HEK293 (cell line): ENCODE measurements at regions not wholly inside any gene's neighbourhood (a gene's known extent, or its start where the extent isn't known, plus 50 kb on each side); places are given as distances from the start of the nearest gene placed in this dataset.

ENCODE experiments used
- CTCF ChIA-PET: fragments of 350-600 bp; formaldehyde crosslinking; extraction: SDS; loops from one replicate; lab custom pipeline; 2021; ENCODE audit warnings: antibody characterized with exemption; lab: Yijun Ruan, JAX
- POLR2A ChIA-PET: fragments of 300-600 bp; formaldehyde crosslinking; extraction: SDS; loops from one replicate; lab custom pipeline; 2020; ENCODE audit warnings: antibody characterized with exemption, inconsistent platforms; lab: Yijun Ruan, JAX
- H3K27ac ChIP-seq: fragments of 200-500 bp; sonication (Bioruptor generic); 2 replicates; pipeline ENCODE4 v1.5.1; 2014; ENCODE audit warnings: low read depth, low read length, control low read depth, inconsistent platforms; ENCODE audit errors: extremely low read depth
- H3K36me3 ChIP-seq, 2 experiments: fragments of 200-500 bp in 1 of 2; sonication (Bioruptor generic) in 1 of 2; 1 replicate in 1 of 2; 2 replicates in 1 of 2; pipeline ENCODE4 v1.5.1; 2014 to 2017; ENCODE audit warnings: inconsistent platforms in 2 of 2, low read length in 2 of 2; ENCODE audit not compliant: control insufficient read depth in 2 of 2, insufficient read depth in 1 of 2
- H3K4me1 ChIP-seq: fragments of 200-500 bp; sonication (Bioruptor generic); 2 replicates; pipeline ENCODE4 v1.5.1; 2014; ENCODE audit warnings: mild to moderate bottlenecking, low read length, inconsistent platforms; ENCODE audit not compliant: control insufficient read depth, insufficient read depth
- H3K4me3 ChIP-seq: 2 replicates; pipeline ENCODE4 v1.5.1; 2011; ENCODE audit warnings: low read depth, mild to moderate bottlenecking, control low read depth, low read length, moderate library complexity
- H3K9me3 ChIP-seq: fragments of 200-500 bp; sonication (Bioruptor generic); 2 replicates; pipeline ENCODE4 v1.5.1; 2014; ENCODE audit warnings: low read depth, low read length, inconsistent platforms; ENCODE audit not compliant: control insufficient read depth, insufficient read depth
- ELK4 ChIP-seq: IDR thresholded peaks from 2 replicates; pipeline ENCODE4 v1.6.1; 2011; ENCODE audit warnings: mild to moderate bottlenecking, low read depth, low read length, borderline replicate concordance
- INSM2 ChIP-seq: fragments of 450-650 bp; formaldehyde crosslinking; IDR thresholded peaks from 2 replicates; pipeline ENCODE4 v1.5.1; 2016; ENCODE audit warnings: missing biosample characterization, missing genetic modification characterization
- KLF17 ChIP-seq: fragments of 450-650 bp; formaldehyde crosslinking; IDR thresholded peaks from 2 replicates; pipeline ENCODE4 v1.5.1; 2016; ENCODE audit warnings: missing biosample characterization, missing genetic modification characterization
- KLF9 ChIP-seq: fragments of 450-650 bp; formaldehyde crosslinking; IDR thresholded peaks from 2 replicates; pipeline ENCODE4 v1.5.1; 2016; ENCODE audit warnings: missing biosample characterization, missing genetic modification characterization, low read depth
- TCF7L2 ChIP-seq: IDR thresholded peaks from 2 replicates; pipeline ENCODE4 v1.6.1; 2011; ENCODE audit warnings: low read depth, mild to moderate bottlenecking, inconsistent platforms, low read length, moderate library complexity, borderline replicate concordance
- ZIC2 ChIP-seq: fragments of 450-650 bp; formaldehyde crosslinking; IDR thresholded peaks from 2 replicates; pipeline ENCODE4 v1.5.1; 2016; ENCODE audit warnings: missing biosample characterization, missing genetic modification characterization
- ZNF121 ChIP-seq: fragments of 450-650 bp; formaldehyde crosslinking; IDR thresholded peaks from 2 replicates; pipeline ENCODE4 v1.5.1; 2016; ENCODE audit warnings: missing biosample characterization, missing genetic modification characterization
- ZNF214 ChIP-seq: fragments of 450-650 bp; formaldehyde crosslinking; IDR thresholded peaks from 2 replicates; pipeline ENCODE4 v1.5.1; 2017; ENCODE audit warnings: missing biosample characterization, mild to moderate bottlenecking, missing genetic modification characterization, borderline replicate concordance
- ZNF354C ChIP-seq: fragments of 450-650 bp; formaldehyde crosslinking; IDR thresholded peaks from 2 replicates; pipeline ENCODE4 v1.5.1; 2016; ENCODE audit warnings: missing biosample characterization, missing genetic modification characterization, low read depth, borderline replicate concordance
- ZNF398 ChIP-seq: fragments of 450-650 bp; formaldehyde crosslinking; IDR thresholded peaks from 2 replicates; pipeline ENCODE4 v1.5.1; 2017; ENCODE audit warnings: missing biosample characterization, missing genetic modification characterization
- ZNF488 ChIP-seq: fragments of 450-650 bp; formaldehyde crosslinking; IDR thresholded peaks from 2 replicates; pipeline ENCODE4 v1.5.1; 2016; ENCODE audit warnings: missing biosample characterization, missing genetic modification characterization
- ZNF514 ChIP-seq: fragments of 450-650 bp; formaldehyde crosslinking; IDR thresholded peaks from 2 replicates; pipeline ENCODE4 v1.5.1; 2016; ENCODE audit warnings: missing biosample characterization, missing genetic modification characterization
- ZNF530 ChIP-seq: fragments of 450-650 bp; formaldehyde crosslinking; IDR thresholded peaks from 2 replicates; pipeline ENCODE4 v1.5.1; 2016; ENCODE audit warnings: low read depth, missing biosample characterization, missing genetic modification characterization
- ZNF596 ChIP-seq: fragments of 450-650 bp; IDR thresholded peaks from 2 replicates; pipeline ENCODE4 v1.5.0; 2018; ENCODE audit warnings: missing biosample characterization, mild to moderate bottlenecking, missing genetic modification characterization, moderate library complexity
- ZNF658 ChIP-seq: fragments of 450-650 bp; formaldehyde crosslinking; IDR thresholded peaks from 2 replicates; pipeline ENCODE4; 2016; ENCODE audit warnings: missing biosample characterization, missing genetic modification characterization
- ZNF704 ChIP-seq: fragments of 450-650 bp; formaldehyde crosslinking; IDR thresholded peaks from 2 replicates; pipeline ENCODE4 v1.5.1; 2016; ENCODE audit warnings: missing biosample characterization, missing genetic modification characterization
- ZNF707 ChIP-seq: fragments of 450-650 bp; formaldehyde crosslinking; IDR thresholded peaks from 2 replicates; pipeline ENCODE4 v1.5.1; 2016; ENCODE audit warnings: missing biosample characterization, missing genetic modification characterization
- ZNF777 ChIP-seq: fragments of 450-650 bp; formaldehyde crosslinking; IDR thresholded peaks from 2 replicates; pipeline ENCODE4 v1.5.1; 2017; ENCODE audit warnings: missing biosample characterization, missing genetic modification characterization, borderline replicate concordance

GRCh38 chr18:42333558-42333957 lies 378.5 kb downstream of the PIK3C3 start:
- ChIA-PET POLR2A (no interaction called here), CTCF (interaction anchor here (0.6 kb wide), 1 partner anchor 146 kb away, joined by 3 read pairs; no protein-coding TSS in a partner anchor)
- Histone ChIP-seq H3K27ac (no peak overlapping the region), H3K4me3 (no peak overlapping the region), H3K9me3 (no peaks in the 10 kb centered on the region), H3K4me1 (no peaks in the 10 kb centered on the region), H3K36me3 (no peaks in the 10 kb centered on the region)
- TF ChIP-seq ZNF707 (tag by site-specific recombination) (no peak), ZNF704 (no peak), KLF9 (no peak), ZNF398 (tag by site-specific recombination) (no peak), ELK4 (no peak), ZNF530 (tag by site-specific recombination) (no peak), ZNF514 (tag by site-specific recombination) (no peak)

GRCh38 chr18:42334931-42335330 lies 379.9 kb downstream of the PIK3C3 start:
- no peak for TF ChIP-seq ZNF777 (tag by site-specific recombination)
- no peak for TF ChIP-seq TCF7L2
- no peak for TF ChIP-seq ZNF354C (tag by site-specific recombination)
- no peak for TF ChIP-seq ZNF658
- TF ChIP-seq ZIC2 = no peak
- TF ChIP-seq KLF17 (tag by site-specific recombination) = no peak
- no peak for TF ChIP-seq ZNF596 (tag by site-specific recombination)
- TF ChIP-seq INSM2 (tag by site-specific recombination) = no peak
- no peak for TF ChIP-seq ZNF214
- no peak for TF ChIP-seq ZNF488 (tag by site-specific recombination)
- TF ChIP-seq ZNF121 (tag by site-specific recombination) = no peak
- CTCF ChIA-PET = no interaction called here
- Histone ChIP-seq H3K36me3 (no peaks in the 10 kb centered on the region), H3K27ac (no peak overlapping the region), H3K4me3 (no peak overlapping the region), H3K9me3 (no peaks in the 10 kb centered on the region), H3K4me1 (no peaks in the 10 kb centered on the region)
- POLR2A ChIA-PET = no interaction called here
